ENCODE measurements at regions not wholly inside any gene's neighbourhood (a gene's known extent, or its start where the extent isn't known, plus 50 kb on each side); places are given as distances from the start of the nearest gene placed in this dataset.

- TF ChIP-seq WIZ (CRISPR knock-in tag; IDR thresholded peaks at IDR 0.05), result no peak
- TF ChIP-seq TEF (CRISPR knock-in tag; IDR thresholded peaks at IDR 0.05), result no peak
- no peak for TF ChIP-seq PREB (CRISPR knock-in tag; IDR thresholded peaks at IDR 0.05)
- TF ChIP-seq ZNF292 (CRISPR knock-in tag; IDR thresholded peaks at IDR 0.05; ENCODE audit: borderline replicate concordance, low read depth), result peak; percentile 95
- TF ChIP-seq KLF16 (CRISPR knock-in tag; IDR thresholded peaks at IDR 0.05), result 0 out of 4 replicates have a peak, but pooled peaks of 1 of the 2 experiments have one; percentile 49
- TF ChIP-seq, protein P1, sequence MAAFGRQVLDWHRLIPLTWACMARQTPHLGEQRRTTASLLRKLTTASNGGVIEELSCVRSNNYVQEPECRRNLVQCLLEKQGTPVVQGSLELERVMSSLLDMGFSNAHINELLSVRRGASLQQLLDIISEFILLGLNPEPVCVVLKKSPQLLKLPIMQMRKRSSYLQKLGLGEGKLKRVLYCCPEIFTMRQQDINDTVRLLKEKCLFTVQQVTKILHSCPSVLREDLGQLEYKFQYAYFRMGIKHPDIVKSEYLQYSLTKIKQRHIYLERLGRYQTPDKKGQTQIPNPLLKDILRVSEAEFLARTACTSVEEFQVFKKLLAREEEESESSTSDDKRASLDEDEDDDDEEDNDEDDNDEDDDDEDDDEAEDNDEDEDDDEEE (CRISPR knock-in tag; IDR thresholded peaks at IDR 0.05), result 0 out of 2 replicates have a peak, but pooled peaks have one; percentile 62
- peak; percentile 30; the same call in 1 of the 2 replicates for TF ChIP-seq ZBTB20 (CRISPR knock-in tag; IDR thresholded peaks at IDR 0.05; ENCODE audit: borderline replicate concordance, low read depth)
- TF ChIP-seq ZFY (CRISPR knock-in tag; IDR thresholded peaks at IDR 0.05), result peak; percentile 77
- TF ChIP-seq TFE3 (CRISPR knock-in tag; IDR thresholded peaks at IDR 0.05), result peak; percentile 78
- peak; percentile 70 for TF ChIP-seq MIXL1 (CRISPR knock-in tag; IDR thresholded peaks at IDR 0.05)
- TF ChIP-seq ZNF816 (CRISPR knock-in tag; IDR thresholded peaks at IDR 0.05; ENCODE audit: borderline replicate concordance), result peak; percentile 49; the same call in 1 of the 2 replicates
- no peak for TF ChIP-seq ZNF337 (CRISPR knock-in tag; IDR thresholded peaks at IDR 0.05; ENCODE audit: borderline replicate concordance, low read depth)
- no peak for TF ChIP-seq NPAS2 (CRISPR knock-in tag; IDR thresholded peaks at IDR 0.05; ENCODE audit: borderline replicate concordance)
- no peak for TF ChIP-seq FOXK2 (IDR thresholded peaks at IDR 0.05)
- peak; percentile 31; the same call in 1 of the 2 replicates for TF ChIP-seq ZNF503 (CRISPR knock-in tag; IDR thresholded peaks at IDR 0.05)
- no peak for TF ChIP-seq NFE2L1 (CRISPR knock-in tag; IDR thresholded peaks at IDR 0.05; ENCODE audit: borderline replicate concordance)
- peak; percentile 73; the same call in 1 of the 2 replicates for TF ChIP-seq NCOR1 (IDR thresholded peaks at IDR 0.05; ENCODE audit: borderline replicate concordance, low read length)
- 0 out of 2 replicates have a peak, but pooled peaks have one; percentile 24 for TF ChIP-seq PRDM10 (CRISPR knock-in tag; IDR thresholded peaks at IDR 0.05; ENCODE audit: low read depth)
- TF ChIP-seq ZNF431 (CRISPR knock-in tag; IDR thresholded peaks at IDR 0.05; ENCODE audit: borderline replicate concordance, low read depth), result no peak
These were observed 239.7 kb upstream of the KLF3 start (continued) for GRCh38 chr4:38424151-38424871.
